Brain microvascular endothelial cell (primary cell): ENCODE measurements at regions not wholly inside any gene's neighbourhood (a gene's known extent, or its start where the extent isn't known, plus 50 kb on each side); places are given as distances from the start of the nearest gene placed in this dataset.

Source experiments
- DNase-seq: peaks from one replicate; pipeline ENCODE4 v3.0.0-alpha.2; 2020
- H3K27ac ChIP-seq: fragments of 250-450 bp; sonication (Bioruptor Pico); 2 replicates; pipeline ENCODE4 v1.5.1; 2020; ENCODE audit warnings: mild to moderate bottlenecking, moderate library complexity
- H3K27me3 ChIP-seq: fragments of 250-450 bp; sonication (Bioruptor Pico); replicated peaks from 2 replicates; pipeline ENCODE4 v1.5.1; 2020; ENCODE audit warnings: mild to moderate bottlenecking
- H3K36me3 ChIP-seq: fragments of 250-450 bp; sonication (Bioruptor Pico); replicated peaks from 2 replicates; pipeline ENCODE4 v1.5.1; 2020; ENCODE audit warnings: mild to moderate bottlenecking
- H3K4me3 ChIP-seq: 2 replicates; pipeline ENCODE4 v1.5.1; 2011; ENCODE audit warnings: low read depth, mild to moderate bottlenecking, control low read depth, low read length, moderate library complexity
- CTCF ChIP-seq: IDR thresholded peaks from 2 replicates; pipeline ENCODE4 v1.5.1; 2011; ENCODE audit warnings: low read depth, mild to moderate bottlenecking, moderate library complexity, low read length, control low read depth, inconsistent platforms; ENCODE audit errors: missing control alignments
- in situ Hi-C: cut with HindIII; loops from 2 replicates; pipeline ENCODE4 v1.10.0; 2017; ENCODE audit warnings: low sequenced_read_pairs, low pct_ligation_motif_present

GRCh38 chr13:89920461-89920860, 1427.0 kb upstream of the MIR17HG start:
- Histone ChIP-seq H3K4me3 (no peak overlapping the region), H3K36me3 (no peaks in the 10 kb centered on the region), H3K27ac (no peak overlapping the region), H3K27me3 (no peaks in the 10 kb centered on the region)
- in situ Hi-C loops: no loop called here
- TF ChIP-seq CTCF: no peak
- no peak for DNase-seq

DNA sequence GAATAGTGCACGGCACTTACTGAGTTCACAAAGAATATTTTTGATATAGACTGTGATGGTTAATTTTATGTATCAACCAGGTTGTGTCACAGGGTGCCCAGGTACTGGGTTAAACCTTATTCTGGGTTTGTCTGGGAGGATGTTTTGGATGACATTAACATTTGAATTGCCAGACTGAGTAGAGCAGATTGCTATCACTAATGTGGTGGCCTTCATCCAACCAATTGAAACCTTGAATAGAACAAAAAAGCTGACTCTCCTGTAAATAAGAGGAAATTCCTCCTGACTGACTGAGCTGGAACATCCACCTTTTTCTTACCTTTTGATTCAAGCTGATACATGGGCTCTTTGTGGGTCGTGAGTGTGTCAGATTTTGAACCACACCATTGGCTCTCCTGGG, 1424.4 kb upstream of the MIR17HG start:
- Histone ChIP-seq H3K27me3 (no peaks in the 10 kb centered on the region), H3K36me3 (no peaks in the 10 kb centered on the region), H3K27ac (no peak overlapping the region), H3K4me3 (no peak overlapping the region)
- no peak for TF ChIP-seq CTCF
- in situ Hi-C loops: no loop called here
- no peak for DNase-seq

- Histone ChIP-seq H3K36me3 (no peaks in the 10 kb centered on the region), H3K27me3 (no peaks in the 10 kb centered on the region), H3K4me3 (no peak overlapping the region), H3K27ac (no peak overlapping the region)
- no peak for DNase-seq
- in situ Hi-C loops: no loop called here
- no peak for TF ChIP-seq CTCF
Observed at GRCh38 chr13:89923736-89924135, 1423.8 kb upstream of the MIR17HG start.

DNA sequence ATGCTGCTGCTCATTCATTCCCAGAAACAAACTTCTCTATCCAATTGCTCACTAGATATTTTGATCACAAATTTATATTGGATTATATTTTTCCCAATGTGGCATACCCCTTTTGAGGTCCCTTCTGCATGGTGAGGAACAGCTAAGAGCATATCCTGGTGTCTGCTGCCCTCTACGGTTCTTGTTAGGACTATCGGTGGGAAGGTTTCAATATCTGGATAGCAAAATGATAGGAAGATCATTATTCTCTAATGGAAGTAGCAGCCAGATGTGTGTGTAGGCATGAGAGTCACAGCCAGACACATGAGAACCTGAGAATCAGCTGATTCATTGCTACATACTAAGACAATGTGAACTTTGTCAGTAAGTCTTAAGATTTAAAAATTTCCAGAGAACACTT, 1422.4 kb upstream of the MIR17HG start:
- DNase-seq: no peak
- H3K27ac ChIP-seq: no peak overlapping the region
- no peak overlapping the region for H3K4me3 ChIP-seq
- no peaks in the 10 kb centered on the region for H3K36me3 ChIP-seq
- TF ChIP-seq CTCF: peak; percentile 70
- in situ Hi-C loops: no loop called here
- no peaks in the 10 kb centered on the region for H3K27me3 ChIP-seq

DNA sequence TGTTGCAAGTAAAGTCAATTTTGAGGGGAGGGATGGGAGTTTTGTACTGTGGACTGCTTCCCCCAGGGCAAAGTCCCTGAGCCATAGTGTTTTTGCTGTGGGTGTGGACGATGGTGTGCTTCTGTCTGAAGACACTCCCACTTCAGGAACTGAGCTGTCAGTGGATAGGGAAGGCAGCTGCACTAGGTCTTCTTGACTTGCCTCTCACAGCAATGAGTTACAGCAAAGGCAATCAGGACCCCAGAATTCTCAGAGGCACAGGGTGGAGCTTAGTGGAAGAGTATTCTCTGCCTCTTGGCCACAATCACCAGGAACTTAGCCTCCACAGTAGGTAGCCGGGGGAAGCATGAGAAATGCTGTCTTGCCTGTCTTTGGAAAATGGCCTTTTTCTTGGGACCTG, 1416.6 kb upstream of the MIR17HG start:
- TF ChIP-seq CTCF: no peak
- DNase-seq: no peak

GRCh38 chr13:89932902-89933301, 1414.6 kb upstream of the MIR17HG start:
- Histone ChIP-seq H3K27me3 (no peaks in the 10 kb centered on the region), H3K4me3 (no peak overlapping the region), H3K36me3 (no peaks in the 10 kb centered on the region), H3K27ac (no peak overlapping the region)
- no peak for TF ChIP-seq CTCF
- no peak for DNase-seq
- in situ Hi-C loops: no loop called here

More for the DNA sequence above, 1416.6 kb upstream of the MIR17HG start:
- in situ Hi-C loops: no loop called here
- no peak overlapping the region for H3K4me3 ChIP-seq
- H3K27me3 ChIP-seq: no peaks in the 10 kb centered on the region
- no peaks in the 10 kb centered on the region for H3K36me3 ChIP-seq
- H3K27ac ChIP-seq: no peak overlapping the region
